Stimulated activated CD8-positive, alpha-beta memory T cell treated with anti-CD3 and anti-CD28 coated beads, Interleukin-12 subunit alpha, Interleukin-12 subunit beta, amount 100 ng/mL, for 24 hours (primary cell): ENCODE measurements at regions not wholly inside any gene's neighbourhood (a gene's known extent, or its start where the extent isn't known, plus 50 kb on each side); places are given as distances from the start of the nearest gene placed in this dataset.

Experiments used
- DNase-seq: peaks from one replicate; pipeline ENCODE4 v3.0.0-alpha.2; 2020; ENCODE audit errors: extremely low read depth

DNA sequence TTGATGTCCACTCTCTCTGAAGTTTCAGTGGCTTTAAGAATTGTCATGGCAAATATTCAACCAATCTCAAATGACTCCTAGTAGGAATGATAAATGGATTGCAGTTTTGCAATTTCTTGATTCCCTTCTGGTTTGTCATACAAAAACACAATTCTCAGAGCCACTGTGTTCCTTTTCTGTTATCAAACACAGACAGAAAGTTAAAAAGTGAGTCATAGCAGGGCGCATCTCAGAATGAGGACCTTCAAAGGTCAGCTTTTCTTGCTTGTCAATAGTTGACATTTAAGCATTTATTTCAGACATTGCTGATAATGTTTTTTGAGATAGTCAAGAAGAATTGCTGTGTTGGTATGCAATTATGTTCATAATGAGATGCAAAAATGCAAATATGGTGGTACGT, 405.9 kb downstream of the NR2F2 start:
- no peak for DNase-seq

DNA sequence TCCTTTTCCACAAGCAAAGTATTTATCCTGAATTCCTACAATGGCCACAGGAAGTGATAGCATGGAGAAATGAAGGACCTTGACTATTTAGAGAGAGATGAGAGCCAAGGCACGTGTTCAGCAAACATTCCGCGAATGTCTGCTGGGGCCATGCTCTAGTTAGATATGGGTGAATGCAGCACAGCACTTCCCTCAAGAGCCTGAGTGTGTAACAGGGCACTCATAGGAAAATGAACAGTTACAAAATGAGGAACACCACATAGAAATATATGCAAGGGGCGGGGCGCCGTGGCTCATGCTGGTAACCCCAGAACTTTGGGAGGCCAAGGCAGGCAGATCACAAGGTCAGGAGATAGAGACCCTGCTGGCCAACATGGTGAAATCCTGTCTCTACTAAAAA, 406.9 kb downstream of the NR2F2 start:
- no peak for DNase-seq

DNA sequence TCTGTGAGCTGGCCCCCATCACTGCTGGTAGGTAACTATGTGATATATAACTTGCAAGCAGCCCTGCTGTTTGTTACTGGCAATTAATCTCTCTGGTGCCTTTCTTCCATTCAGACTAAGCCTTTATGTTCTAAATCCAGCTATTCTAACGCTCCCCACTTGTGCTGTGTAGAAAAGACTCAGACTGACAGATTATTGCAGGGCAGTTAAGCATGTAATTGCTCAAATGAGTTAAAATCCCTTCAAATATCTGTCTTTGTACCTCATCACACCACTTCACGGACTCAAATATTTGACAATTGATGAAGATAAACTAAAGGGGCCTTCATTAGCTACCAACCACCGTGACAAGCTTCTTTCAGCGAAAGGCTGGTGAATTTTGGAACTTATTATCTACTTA, 416.2 kb downstream of the NR2F2 start:
- DNase-seq: no peak

DNA sequence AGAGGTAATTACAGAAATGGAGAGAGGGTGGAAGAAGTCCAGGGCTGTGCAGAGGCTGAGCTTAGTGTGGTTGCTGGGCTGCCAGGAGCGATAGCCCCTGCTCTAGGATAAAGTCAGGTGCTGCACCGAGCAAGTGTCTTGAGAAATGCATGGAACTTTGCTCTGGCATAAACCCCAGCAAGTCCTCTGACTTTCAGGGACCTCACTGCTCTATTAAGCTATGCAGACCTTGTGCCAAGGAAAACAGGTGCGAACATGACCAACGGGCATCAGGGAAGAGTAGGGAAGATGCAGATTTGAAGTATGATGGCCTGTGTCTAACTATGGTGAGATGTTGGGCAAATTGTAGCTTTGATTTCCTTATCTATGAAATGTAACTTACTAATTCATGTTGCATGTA, 416.8 kb downstream of the NR2F2 start:
- no peak for DNase-seq

DNA sequence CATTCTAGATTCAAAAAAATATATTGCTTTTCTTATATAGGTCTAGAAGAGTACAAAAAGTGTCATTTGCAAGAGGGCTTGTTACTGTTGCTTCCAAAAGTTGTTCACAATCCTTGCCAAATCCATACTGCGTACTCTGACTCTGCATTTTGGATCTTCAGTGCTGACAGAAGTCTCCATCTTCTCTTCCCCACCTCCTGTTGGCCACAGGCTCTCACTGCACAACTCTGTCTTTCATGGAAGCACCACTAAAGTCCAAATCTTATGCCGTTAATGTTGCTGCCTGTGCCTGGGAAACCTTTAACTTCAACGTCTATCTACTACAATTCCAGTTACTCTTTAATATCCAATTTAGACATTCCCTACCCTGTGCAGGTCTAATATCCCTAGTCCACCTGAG, 419.9 kb downstream of the NR2F2 start:
- DNase-seq: no peak

DNA sequence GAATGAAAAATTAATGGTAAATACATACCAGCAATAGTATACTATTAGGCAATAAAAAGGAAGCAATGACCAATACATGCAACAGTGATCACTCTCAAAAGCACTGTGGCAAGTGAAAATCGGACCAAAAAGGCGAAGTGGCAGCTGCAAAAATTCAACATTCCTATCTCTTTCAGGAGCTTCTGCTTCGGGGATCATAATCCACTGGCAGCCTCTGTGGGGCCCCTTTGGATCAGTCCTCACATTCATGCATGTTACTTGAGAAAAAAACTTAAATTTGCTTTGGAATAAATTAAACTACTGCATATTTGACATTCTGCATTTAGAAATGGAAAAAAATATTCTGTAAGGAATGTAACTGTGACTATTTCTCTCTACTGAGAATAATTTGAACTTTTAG, 425.6 kb downstream of the NR2F2 start:
- no peak for DNase-seq

DNA sequence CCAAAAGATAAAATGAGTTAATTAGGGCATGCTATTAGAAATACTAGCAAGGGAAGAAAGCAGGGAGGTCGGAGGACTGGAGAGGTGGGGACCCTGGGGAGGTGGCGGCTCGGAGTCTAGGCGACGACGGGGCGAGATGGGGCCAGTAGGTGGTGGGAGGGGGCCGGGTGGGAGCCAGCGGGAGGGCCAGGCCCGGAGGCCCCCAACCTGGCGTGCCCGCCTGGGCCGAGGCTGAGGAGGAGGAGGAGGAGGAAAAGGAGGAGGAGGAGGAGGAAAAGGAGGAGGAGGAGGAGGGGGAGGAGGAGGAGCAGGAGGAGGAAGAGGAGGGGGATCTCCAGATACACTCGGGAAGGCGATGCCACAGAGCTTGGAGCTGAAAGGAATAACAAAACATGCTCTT, 426.2 kb downstream of the NR2F2 start:
- no peak for DNase-seq

DNA sequence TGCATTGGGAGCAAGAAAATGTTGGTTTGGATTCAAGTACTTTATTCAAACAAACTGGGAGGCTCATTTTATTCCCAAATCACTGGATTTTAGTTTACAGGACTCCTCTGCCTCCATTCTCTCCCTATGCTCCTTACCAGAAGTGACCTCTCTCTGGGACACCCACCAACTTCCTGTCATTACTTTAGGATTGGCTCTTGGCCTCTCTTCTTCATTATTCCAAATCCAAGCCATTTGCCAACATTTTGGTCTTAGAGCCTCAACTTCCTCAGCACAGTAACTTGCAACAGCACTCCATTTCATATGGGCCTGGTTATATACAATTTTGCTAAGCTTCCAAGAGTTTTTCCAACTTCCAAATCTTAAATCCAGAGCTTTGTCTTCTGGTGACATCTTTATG, 432.1 kb downstream of the NR2F2 start:
- no peak for DNase-seq

DNA sequence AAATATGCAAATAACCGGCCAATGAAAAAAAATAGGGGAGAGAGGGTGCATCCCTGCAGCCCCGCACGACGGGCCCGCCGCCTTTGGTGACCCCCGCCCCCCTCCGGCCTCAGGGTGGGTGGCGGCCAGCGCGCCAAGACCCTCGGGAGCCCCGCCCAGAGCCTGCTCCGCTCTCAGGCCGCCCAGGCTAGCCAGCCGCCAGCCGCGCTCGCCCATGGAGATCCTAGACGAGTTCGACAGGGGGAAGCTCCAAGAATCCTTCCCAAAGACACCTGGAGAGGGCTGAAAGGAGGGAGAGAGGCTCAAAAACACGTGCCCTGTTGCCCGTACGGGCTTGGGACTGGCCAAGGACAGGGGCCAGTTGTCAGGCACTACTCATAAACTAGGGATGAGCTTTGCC, 434.0 kb downstream of the NR2F2 start:
- no peak for DNase-seq

DNA sequence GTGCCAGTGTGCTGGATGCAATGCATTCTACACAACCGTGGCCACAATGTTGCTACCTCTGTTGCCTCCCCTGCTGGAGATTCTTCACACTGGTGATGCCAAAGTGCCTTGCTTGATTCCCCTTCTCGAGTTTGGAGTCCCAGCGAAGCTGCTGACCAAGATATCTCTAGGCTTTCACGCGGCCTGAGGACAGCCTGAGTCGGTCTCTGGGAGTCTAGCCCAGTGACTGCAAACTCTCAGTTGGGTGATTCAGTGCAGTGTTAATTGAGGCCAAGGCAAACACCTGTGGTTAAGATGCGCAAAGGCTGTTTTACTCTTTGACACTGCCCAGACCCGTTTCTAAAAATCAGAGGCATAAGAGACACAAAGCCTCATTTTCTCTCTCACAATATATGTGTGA, 434.4 kb downstream of the NR2F2 start:
- no peak for DNase-seq

DNA sequence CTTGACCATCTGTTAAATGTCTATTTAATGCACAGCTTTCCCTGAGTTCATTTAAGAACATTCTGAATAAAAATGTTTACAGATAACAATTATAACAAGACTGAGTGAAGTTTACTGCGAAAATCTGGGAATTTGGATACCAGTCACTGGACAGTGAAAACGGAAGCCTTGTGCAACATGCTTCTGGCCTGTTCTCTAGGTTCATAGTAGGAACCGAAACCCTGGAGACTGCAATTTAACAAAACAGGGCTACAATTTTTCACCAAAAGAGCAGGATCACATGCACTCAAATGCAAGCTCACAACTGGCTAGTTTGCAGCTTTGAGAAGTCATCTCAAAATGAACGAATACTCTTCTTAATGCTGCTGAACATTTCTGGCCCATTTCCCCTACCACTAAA, 435.9 kb downstream of the NR2F2 start:
- no peak for DNase-seq

DNA sequence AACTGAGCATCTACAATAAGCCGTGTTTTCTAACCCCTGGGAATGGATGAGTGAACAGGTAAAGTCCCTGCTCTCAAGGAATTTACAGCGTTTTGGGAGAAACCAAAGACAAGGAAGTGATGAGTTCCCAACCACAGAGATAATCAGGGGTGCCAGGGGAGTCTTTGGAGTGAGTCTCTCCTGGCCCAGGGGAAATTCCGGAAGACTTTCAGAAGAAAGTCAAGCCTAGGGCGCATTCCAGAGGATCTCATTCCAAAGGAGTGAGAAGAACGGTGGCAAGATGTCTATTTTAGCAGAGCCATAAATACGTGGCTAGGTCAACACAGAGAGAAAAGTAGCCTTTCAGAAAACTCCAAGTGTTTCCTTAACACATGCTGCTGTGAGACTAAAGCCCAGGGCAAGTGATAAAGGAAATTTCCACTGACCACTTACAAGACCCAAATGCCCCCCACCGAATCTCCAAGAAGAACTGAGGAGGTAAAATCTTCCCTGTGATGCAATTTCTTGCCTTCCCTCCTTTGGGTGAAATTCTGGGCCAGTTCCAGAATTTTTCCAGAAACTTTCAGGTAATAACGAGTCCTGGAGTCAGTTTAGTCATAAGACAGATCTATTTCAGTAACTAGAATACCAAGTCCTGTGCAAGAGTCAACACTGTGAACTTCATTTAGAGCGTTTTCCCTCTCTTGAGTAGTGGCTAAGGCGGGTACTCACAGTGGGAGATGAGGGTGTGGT, 437.4 kb downstream of the NR2F2 start:
- DNase-seq: no peak

DNA sequence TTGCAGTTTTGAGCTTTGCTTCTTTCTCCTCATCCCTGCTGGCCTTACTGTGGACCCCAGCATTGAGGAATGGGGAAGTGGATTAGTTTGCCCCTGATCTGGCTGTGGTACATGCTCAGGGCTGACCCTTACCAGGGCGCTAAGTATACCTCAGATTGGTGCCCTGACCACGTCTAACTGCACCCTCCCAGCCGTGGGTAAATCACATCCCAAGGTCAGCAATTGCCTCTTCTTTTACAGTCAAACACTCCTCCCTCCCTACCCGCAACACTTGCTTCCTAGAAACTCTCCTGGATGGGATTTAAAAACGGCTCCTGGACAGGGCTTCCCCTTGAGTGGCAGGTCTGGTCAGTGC, 437.9 kb downstream of the NR2F2 start:
- DNase-seq: no peak

DNA sequence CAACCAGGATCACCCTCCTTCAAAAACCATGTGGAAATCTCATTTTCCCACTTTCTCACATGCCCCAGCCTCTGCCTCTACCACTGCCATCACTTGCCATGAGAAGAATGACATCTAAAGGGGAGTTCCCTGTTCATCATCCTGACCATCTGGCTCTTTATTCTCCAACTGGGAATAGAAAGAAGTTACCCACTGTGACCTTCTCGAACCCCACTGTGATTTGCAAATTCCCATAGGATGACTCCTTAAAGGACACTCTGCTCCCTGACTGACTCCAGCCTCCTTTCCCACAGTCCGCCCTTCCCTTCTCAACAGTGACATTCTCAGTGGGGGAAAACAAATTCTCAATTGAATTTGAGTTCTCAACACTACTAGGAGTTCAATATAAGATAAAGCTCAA, 440.5 kb downstream of the NR2F2 start:
- DNase-seq: no peak

DNA sequence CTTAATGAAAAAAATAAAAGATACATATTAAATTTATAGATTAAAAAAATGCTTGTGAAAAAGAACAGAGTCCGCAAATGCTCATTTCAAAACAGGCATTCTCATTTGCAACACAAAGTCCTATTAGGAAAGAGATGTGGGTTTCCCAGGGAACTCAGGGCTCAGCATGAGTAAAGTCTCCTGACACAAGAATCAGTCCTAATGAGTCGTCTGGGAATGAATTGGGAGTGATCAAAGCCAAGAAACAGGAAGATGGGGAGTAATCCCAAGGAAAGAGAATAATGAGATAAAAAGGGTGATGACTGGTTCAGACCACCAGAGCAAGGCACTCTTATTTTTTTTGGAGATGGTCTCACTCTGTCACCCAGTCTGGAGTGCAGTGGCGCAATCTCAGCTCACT, 443.7 kb downstream of the NR2F2 start:
- no peak for DNase-seq

DNA sequence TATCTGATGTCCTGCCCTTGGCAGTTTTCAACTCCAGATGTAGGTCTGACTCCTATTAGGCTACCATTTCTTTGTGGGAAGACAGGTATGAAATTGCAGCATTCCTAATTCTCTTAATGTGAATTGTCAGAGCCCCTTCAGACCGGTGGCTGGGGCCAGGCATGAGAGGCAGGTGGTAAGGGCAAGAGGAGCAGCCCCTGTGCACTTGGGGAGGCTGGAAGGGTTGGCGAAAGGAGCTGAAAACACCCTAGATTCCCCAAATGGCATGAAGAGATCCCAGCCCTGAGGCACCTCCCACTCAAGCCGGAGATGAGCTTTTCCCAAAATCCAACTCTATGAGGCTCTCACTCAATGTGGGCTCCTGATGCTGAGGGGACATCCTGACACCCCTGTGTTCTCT, 453.2 kb downstream of the NR2F2 start:
- no peak for DNase-seq

DNA sequence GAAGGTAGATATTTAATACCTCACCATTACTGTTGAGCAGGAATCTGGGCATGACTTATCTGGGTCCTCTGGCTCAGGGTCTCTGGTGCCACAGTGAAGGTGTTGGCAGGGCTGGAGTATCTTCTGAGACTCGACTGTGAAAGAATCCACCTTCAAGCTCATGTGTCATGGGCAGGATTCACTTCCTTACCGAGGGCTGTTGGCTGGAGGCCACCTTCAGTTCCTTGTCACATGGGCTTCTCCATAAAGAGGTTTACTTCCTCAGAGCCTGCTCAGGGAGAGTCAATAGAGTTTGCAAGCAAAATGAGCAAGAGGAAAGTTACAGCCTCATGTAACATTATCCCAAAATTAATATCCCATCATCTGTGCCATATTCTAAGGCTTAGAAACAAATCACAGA, 459.5 kb downstream of the NR2F2 start:
- DNase-seq: no peak

DNA sequence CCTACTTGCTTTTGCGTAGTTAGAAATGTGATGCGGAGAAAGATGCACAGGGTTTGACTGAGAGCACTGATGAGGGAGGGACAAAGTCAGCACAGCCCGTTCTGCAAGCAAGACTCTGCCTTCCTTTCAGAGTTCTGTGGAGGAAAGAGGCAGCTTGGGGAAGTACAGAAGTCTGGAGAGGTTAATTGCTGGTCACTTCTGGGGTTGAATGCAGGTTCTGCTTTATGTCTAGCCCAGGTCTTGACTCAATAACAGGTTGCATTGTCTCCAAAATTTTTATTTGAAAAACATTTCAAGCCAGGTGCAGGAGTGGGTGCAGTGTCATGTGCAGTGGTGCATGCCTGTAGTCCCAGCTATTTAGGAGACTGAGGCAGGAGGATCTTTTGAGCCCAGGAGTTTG, 461.7 kb downstream of the NR2F2 start:
- no peak for DNase-seq

DNA sequence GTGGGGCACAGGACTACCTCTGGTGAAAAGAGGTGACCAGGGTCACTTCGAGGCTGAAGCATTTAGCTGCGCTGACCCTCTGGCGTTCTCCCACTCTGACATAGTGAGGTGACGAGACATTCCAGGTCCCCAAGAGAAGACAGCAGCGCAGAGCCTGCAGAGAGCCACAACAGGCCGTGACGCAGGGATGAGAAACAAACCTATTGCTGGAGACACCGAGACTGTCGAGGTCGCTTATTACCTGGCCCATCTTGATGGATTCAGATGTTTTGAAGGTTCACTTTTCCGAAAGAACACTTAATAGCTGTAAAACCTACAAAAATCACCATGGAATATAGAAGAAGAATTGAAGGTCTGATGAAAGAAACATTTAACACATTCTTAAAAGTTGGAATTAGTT, 466.3 kb downstream of the NR2F2 start:
- DNase-seq: no peak

DNA sequence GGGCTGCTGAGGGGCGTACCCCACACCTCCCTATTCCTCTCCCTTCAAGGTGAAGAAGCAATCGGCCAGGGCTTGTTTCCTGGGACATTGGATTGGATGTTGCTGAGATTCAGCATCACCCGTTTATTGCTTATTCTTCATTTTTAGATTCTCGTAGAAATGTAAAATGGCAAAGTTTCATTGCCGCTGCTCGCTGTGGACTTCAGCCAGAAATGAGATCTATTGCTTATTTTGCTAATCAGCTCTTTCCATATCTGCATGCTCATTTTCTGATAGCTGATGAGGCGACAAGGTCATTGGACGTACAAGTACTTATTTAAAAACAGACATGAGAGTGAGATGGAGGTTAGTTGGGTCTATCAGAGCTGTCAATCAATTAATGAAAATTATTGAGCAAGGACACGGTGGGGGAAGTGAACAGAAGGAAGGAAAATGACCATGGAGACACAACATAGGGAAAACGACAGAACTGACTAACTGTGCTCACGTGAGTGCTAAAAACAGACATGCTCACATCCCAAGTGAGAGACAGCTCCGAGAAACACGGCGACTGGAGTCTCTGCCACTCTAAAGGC, 471.2 kb downstream of the NR2F2 start:
- DNase-seq: no peak

DNA sequence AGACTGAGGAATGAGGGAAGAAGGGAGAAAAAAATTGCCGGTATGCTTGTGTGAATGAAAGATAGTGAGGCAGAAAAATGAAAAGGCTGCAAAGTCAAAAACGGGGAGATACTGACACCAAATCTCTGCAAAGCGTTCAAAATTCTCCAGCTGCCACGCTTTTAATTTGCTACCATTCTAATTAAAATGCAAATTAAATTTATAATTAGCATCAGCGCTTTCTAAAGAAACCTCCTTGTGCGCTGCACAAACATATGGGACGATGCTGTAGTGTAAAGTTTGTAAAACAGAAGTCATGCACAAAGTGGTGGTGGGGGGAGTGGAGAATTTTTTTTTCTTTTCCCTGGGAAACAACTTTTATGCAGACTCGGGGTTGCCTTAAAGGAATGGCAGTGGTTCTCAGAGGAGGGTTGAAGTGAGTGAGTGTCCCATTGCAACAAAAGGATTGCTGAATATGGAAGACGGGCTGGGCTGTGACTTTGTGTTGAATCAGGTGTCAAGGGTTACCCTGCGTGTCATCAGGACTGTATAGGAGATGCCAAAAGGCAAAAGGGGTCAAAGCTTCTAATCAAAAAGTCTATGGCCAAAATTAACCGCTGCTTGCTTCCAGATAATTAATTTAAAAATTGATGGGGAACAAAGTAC, 472.2 kb downstream of the NR2F2 start:
- no peak for DNase-seq

DNA sequence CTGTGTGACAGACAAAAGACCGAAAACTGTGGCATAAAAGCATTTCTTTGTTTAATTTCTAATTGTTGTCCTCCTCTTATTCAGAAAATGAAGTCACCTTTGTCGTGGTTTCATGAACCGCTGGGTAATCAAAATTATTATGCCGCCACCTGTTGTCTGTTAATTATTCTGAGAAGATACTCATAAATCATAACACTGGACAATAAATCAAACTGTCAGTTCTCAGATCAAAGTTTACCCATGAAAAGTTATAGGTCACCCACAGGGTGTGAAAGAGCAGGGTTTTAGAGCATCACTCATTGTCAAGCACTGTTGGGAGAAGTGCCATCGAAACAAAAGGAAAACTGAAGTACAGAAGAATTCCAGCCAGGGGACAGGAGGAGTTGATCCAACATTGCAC, 474.3 kb downstream of the NR2F2 start:
- no peak for DNase-seq

DNA sequence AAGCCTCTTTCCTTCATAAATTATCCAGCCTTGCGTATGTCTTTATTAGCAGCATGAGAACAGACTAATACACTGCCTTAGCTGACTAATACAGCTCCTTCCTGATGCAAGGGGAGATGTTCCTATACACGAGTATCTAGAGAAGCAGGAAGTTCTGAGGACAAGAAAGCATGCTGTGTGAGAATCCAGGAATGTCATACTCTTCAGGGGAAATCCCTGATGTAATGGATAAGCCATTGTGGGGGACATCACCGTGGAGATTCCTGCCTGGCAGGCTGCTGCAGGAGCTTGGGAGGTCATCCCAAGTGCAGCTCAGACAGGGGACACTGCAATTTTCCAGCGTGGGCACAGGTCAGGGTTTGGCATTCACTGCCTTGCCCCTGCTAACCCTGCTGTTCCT, 476.9 kb downstream of the NR2F2 start:
- no peak for DNase-seq

DNA sequence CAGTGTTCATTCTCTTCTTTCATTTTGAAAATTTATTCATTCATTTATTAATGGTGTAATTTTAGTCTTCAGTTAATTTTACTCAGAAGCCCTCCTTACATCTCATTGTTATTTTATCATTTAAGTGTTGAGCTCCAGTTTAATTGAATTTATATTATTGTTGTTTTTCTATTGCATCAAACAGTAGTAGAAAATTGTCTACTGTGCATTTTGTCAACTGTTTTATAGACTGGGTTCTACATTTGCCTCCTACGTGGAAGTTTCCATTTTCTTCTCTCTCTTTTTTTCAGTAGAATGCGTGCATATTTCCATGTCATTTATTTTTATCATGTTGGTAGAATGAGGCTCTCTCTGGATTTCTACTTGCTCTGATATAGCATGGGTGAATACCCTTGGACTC, 487.4 kb downstream of the NR2F2 start:
- no peak for DNase-seq
